GM21717 (cell line): ENCODE measurements at regions not wholly inside any gene's neighbourhood (a gene's known extent, or its start where the extent isn't known, plus 50 kb on each side); places are given as distances from the start of the nearest gene placed in this dataset.

ENCODE experiments used
- ATAC-seq: cut with Tn5 transposase; IDR thresholded peaks from one replicate; pipeline ENCODE4 v1.9.1; 2021; ENCODE audit warnings: mild to moderate bottlenecking, moderate library complexity; ENCODE audit not compliant: unreplicated experiment

DNA sequence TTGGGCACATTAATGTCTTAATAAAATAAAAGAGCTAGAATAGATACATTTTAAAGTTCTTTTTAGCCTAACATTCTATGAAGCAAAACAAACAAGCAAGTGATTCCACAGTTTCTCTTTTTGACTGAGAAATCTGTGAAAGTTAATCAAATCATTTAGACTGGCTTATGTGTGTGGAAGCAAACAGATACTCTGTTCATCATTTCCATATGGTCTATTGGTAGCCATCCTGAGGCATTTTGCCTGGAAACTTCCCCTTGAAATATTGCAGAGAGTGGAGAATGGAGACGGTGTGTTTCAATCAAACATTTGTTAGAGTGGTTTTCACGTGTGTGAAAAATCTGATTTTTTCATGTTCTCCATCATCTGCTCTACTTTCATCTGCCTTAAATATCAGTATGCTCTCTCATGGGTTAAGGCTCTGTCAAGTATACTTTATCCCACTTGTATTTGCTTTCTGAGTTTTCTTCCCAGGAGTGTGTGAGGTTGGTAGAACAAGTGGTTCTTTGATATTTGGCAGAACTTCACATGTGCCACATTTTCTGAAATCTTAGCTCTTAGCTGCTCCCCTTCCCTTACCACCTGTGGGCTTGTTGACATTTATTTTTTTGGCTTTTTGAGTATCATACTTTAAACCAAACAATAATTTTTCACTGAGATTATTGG lies 139.1 kb upstream of the PTGFR start:
- no peak for ATAC-seq

DNA sequence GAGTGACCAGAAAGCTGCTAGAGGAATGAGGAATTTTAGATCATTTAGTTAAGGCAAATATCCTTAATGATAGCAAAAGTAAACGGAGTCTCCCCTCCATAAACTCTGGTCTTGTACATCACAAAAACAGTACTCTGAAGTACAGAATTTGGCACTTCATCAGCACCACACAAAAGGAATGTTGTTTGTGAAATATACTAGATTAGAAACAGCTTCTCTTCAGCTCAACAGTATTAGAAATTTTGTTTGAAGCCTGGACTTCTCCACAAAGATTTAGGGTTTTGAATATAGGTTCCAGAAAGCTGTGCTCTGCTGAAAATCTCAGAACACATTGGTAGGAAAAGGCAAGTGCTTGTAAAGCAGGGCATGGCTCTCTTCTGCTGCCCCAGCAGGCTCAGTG lies 135.1 kb upstream of the PTGFR start:
- no peak for ATAC-seq

DNA sequence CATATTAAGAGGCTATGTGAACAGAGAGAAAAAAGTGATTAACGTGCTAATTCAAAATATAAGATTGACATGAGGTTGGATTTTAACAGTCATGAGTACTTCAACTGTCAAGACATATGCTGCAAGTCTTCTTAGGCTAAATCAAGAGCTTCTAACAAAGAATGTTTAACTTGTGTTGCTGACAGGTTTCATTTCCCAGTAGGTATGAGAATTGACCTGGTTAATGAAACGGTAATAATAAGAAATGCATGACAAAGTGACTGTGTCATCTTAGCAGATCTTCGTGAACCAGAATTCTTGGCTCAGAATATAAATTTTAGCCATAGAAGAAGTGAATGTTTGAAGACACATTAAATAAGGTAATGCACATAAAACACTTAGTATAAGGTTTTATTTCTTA lies 132.6 kb upstream of the PTGFR start:
- ATAC-seq: no peak

DNA sequence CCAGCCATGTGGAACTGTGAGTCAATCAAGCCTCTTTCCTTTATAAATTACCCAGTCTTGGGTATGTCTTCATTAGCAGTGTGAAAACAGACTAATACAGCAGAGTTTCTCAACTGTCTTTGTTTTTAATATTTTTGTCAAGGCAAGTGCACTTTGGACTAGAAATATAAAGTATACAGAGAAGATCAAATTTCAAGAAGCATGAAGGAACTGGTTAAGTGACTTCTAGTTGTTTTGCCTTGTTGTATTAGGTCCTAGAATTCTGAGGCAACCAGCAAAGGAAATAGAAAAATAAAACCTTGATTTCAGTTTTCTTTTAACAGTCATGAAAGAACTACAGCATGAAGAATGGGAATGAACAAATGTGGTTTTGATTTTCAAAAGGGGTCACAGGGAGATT lies 131.1 kb upstream of the PTGFR start:
- no peak for ATAC-seq

DNA sequence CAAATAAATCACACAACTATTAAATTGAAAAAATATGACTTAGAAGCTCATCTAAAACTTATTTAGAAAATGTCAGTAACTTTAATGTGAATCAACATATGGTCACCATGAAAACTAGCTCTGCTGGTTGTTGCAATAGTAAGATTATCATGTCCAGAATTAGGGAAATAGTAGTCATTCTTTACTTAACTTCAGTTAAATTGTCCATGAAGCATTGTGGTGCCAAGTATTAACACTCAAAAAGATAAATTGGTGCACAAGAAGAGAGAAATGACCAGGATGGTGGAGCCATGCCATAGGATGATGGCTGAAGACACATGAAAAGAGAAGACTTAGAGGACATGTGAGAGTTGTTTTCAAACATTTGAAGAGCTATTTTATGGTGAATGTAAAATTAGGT lies 130.2 kb upstream of the PTGFR start:
- ATAC-seq: no peak

DNA sequence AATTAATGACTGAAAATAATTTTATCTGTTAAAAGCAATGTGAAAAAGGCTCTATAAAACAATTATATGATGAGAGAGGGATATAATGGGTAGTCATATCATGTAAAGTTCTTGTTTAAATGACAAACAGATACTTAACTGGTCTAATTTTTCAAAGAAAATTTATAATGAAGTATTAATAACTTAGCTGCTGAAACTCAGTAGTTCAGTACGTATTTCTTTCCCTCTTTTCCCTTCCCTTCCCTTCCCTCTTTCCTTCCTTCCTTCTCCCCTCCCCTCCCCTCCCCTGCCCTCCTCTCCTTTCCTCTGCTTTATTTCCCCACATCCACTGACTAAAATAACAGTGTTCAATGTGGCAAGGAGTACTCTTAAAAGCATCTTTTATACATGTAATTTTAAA lies 123.1 kb upstream of the PTGFR start:
- no peak for ATAC-seq

DNA sequence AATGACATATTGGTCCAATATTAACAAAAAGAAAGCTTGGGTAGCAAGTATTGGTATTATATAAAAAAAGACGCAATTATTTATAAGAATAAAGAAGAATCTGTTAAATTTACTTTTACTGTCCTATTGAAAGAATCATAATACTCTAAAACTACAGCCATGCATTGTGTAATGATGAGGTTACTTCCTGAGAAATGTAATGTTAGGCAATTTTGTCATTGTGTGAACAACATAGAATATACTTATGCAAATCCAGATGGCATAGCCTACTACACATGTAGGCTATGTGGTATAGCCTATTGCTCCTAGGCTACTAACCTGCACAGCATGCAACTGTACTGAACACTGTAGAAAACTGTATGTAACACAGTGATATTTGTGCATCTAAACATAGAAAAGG lies 121.2 kb upstream of the PTGFR start:
- no peak for ATAC-seq

DNA sequence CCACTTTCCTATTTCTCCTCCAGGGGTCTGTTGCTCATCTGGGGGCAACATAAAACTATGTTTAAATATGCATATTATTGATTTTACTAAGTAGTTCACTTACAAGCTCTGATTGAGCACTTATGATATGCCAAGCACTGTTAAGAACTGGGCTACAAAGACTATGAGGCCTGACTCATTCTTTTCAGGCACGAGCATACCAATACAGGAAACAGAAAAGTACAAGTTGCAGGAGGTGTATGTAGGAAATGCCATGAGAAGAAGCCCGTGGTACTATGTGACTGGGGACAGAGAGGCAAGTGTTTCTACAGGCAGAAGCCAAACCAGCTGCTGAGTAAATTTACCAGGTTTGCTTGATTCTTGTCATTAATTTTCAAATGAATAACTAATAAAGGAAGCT lies 120.4 kb upstream of the PTGFR start:
- peak; percentile 76 for ATAC-seq

DNA sequence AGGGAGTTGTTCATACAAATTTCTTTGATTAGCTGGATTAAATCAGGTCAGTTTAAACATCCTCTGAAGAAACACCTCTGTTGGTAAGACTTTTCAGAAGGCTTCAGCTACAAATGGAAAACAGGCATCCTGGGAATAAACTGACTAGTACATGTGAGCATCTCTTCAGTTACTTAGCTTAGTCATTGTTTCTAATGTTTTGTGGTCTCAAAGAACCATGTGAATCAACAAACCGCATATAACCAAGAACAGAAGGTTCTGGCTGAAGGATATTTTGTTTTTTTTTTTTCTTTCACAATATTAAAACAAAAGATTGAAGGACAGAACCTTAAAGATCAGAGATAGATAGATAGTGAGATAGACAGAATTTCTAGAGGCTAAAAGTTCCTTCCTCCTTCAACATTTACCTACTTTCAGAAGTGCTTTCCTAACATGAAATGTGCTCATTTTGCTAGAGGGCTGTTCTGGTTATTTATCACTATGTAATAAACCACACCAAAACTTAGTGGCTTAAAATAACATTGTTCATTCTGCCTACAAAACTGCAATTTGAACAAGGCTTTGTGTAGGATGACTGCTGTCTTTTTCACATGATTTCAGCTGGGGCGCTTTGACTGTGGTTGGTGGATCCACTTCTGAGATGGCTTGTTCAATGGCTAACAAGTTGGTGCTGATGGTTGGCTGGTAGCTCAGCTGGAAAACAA lies 119.8 kb upstream of the PTGFR start:
- ATAC-seq: peak; percentile 41

DNA sequence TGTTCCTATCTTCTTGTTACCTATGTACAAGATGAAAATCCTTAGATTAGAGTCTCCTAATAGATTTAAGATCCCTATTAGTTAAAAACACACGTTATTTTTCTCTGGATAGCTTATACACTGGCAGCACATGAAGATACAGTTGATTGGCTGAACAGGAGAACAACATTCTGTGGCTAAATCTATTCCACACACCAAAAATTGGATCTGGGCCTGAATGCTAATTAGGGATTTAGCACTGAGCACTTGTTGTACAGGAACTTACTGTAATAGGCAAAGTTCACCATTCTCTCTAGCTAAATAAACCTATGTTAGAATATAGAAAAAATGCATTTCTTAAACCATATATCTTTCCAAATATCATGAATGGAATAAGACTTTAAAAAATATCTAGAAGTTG lies 117.1 kb upstream of the PTGFR start:
- ATAC-seq: no peak

DNA sequence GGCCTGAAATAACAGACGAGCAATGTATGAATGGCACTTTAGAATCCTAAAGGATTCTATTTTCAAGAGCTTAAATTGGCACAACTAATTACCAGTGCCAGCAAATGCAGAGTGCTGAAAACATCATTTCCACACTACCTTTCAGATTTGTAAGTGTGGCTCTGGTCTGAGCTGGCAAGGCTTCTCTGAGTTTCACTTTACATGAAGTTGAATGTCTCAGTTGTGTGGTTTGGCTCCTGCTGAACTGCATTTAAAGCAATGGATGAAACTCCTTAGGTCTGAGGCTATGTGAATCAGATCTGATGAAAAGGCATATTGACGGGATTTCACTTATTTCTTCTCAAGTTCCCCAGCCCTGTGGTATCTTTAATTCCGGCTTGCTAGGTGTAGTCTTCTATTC lies 114.8 kb upstream of the PTGFR start:
- no peak for ATAC-seq

DNA sequence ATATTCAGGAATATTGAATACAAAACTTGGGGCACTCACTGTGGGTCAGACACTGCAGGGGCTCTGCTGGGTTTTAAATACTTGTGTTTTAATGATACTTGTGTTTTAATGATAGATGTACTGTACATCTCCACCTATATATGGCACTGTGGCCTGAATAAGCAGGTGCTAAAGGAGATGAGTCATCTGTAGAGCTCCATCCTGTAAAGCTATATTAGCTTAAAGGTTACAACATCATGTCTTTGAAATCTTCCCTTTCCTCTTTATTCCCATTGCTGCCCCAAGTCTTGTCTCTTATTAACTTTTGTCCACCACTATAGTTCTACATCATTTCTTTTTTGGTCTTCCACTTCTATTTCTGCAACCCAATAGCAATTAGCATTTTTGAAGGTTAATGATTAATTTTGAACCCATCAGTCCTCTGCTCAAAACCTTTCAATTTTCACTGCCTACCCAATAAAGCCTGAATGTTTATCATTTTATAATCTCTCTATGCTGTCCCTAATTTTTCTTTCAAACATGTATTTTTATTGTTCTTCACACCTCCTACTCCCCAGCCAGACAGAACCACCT lies 113.3 kb upstream of the PTGFR start:
- ATAC-seq: peak; percentile 63

DNA sequence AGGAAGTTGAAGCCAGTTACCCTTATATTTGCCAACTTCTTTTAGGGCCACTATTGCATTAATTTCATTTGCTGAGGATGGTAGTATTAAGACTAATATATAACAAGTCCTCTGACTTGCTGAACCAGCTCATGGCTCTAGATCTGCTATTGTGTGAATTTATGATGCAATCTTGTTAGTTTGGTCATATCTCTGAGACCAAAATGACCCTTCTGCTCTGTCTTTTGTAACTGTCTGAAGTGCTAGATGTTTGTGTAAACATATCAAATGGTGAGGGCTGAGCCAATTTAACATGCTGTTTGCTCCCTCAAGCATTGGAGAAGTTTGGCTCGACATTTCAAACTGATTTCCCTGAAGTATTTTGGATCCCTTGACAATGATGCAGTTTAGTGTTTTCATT lies 106.9 kb upstream of the PTGFR start:
- ATAC-seq: no peak

DNA sequence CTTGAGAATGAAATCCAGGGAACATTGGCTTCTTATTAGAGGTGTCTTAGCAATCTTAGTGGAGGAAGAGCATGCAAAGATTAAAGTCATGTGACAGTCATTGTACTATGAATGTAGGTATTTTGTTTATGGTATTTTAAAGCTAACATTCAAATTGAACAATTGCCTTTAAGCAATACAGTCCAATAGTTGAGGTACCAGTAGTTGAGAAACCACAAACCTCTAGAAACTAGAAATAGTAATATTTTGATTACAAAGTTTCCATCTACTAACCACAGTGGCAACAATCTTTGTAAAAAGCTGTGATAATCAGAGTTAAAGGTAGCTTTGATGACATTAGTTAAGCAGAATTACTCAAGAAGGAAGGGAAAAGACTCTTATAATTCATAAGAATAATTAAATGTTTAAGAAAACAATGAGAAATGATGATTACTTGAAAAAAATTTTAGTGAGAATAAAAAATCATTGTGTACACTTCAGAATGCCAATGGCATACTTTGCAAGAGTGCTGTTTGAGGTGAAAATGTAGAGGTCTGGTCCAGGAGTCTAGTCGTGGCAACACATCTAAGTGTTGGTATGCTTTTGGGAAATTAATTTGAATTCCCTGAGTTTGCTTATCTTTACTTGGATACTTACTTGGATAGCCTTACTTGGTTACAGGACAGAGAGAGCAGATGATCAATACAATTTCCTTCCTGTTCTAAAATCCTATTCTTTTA lies 104.9 kb upstream of the PTGFR start:
- ATAC-seq: peak; percentile 72

DNA sequence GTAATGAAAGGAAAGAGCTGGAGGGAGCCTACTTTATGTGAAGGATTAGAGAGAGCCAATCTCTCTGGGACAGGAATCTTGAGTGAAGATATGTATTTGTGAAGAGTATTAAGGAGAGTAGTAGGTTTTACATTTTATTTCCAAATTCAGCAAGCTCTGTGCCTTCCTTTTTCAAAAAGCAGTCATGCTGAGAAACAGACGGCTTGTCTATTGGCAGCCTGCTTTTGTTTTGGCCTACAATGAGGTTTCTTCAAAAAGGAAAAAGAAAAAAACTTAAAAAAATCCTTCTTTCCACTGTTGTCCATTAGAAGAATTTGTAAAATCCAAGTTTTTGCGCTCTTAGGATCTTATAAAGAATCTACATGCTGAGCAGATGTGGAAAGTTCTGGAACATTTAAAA lies 103.6 kb upstream of the PTGFR start:
- ATAC-seq: no peak

DNA sequence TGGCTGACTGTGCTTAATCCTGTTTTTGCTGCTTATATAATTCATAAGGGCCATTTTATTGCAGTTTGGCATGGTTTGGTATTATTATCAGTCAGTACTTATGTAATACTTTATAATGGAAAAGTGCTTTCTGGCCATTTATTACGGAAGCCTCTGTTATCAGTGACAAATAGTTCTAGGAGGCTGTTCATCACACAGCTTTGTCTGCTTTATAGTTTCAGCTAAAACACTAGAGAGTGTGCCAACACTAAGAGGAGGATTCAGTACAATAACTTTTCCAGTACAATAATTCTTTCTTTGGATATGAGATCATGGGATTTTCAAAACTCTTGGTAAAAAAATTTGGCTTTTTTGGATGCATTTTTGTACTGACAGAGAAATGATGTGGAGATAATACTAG lies 102.9 kb upstream of the PTGFR start:
- no peak for ATAC-seq

DNA sequence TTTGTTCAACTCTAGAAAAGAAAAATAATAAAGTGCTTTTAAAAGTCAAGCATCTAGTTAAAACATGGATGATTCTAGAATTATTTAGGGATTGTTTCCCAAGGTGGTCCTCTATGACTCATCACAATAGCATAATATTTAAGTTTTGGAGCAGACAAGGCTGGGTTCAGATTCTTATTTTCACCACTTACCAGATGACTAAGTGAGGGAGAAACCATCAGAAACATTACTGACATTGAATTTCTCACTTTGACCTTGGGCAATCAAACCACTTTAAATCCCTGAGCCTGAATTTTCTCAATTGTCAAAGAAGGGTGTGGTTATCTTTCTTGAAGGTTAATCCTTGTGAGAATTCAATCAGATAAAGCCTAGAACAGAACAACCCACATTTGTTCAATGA lies 102.5 kb upstream of the PTGFR start:
- ATAC-seq: no peak

DNA sequence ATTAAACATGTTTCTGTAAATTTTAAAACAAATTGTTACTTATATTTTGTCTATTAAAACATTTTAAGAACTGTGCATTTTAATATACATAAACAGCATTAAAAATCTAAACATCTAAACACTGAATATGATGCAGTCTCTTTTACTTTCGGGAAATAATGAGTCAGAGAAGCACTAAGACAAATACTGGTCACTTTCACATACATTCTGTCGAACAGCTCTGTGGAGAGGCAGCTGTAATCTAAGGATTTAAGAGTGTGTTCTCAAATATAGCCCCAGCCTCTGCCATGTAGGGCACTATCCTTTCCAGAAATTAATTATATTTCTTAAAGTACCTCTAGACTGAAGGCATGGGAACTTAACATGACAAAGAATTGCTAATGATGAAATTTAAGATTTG lies 89.6 kb upstream of the PTGFR start:
- no peak for ATAC-seq

DNA sequence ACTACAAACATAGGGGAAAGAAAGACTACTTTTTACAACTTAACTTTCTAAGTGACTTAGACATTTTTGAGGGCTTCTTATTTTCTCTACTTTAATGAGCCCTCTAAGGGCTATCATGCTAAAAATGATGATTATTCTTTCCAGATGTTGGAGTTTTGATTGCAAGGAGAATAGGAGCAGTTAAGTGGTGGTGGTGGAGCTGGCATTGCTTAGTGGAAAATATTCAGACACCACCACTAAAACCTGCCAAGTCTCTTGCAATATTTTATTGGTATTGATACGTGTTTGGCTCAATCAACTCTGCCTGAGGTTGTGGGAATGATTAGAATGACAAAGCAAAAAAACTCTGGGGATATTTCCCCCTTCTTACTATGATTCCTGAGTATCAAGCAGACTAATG lies 82.6 kb upstream of the PTGFR start:
- no peak for ATAC-seq

DNA sequence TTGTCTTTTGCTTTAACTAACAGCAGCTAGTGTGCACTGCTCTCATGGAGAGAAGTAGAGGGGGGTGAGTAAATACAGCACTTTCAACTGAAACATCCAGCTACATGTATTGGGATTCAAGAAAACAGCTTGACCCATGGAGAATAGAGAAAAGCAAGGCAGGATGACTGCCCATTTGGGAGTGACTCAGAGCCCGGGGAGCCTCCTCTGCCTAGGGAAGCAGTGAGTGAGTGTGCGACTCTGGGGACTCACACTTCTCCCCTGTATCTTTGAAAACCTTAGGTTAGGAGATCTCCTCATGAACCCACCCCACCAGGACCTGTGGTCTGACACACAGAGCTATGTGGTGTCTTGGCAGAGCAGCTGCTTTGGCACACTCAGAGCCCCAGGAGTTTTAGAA lies 82.0 kb upstream of the PTGFR start:
- ATAC-seq: no peak

DNA sequence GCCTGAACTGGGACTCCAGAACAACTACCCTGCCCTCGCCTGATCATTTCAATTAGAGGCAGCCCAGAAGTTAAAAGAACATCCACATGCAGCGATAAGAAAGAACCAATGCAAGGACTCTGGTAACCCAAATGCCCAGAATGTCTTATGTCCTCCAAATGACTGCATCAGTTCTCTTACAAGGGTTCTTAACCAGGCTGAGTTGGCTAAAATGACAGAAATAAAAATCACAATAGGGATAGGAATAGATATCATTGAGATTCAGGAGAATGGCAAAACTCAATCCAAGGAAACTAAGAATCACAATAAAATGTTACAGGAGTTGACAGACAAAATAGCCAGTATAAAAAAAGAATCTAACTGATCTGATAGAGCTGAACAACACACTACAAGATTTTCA lies 80.1 kb upstream of the PTGFR start:
- no peak for ATAC-seq

DNA sequence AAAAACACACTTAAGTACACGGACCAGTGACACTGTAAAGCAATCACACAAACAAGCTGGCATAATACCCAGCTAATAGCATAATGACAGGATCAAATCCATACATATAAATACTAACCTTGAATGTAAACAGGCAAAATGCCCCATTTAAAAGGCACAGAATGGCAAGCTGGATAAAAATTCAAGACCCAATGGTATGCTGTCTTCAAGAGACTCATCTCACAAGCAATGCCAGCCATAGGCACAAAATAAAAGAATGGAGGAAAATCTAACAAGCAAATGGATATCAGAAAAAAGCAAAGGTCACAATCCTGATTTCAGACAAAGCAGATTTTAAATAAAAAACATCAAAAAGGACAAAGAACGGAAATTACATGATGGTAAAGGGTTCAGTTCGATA lies 79.1 kb upstream of the PTGFR start:
- no peak for ATAC-seq
